Endodermal cell (in vitro differentiated cells): ENCODE measurements at regions not wholly inside any gene's neighbourhood (a gene's known extent, or its start where the extent isn't known, plus 50 kb on each side); places are given as distances from the start of the nearest gene placed in this dataset.

Source experiments
- DNase-seq: peaks from one replicate; pipeline ENCODE4 v3.0.0-alpha.2; 2017
- H3K27ac ChIP-seq: 2 replicates; pipeline ENCODE4 v1.5.1; 2013; ENCODE audit warnings: mild to moderate bottlenecking, low read depth, low read length, moderate library complexity
- H3K27me3 ChIP-seq: 2 replicates; pipeline ENCODE4 v1.6.1; 2013; ENCODE audit warnings: mild to moderate bottlenecking, low read length, moderate library complexity; ENCODE audit not compliant: insufficient read depth, control insufficient read depth, poor library complexity, severe bottlenecking
- H3K36me3 ChIP-seq: 2 replicates; pipeline ENCODE4 v1.7.0; 2013; ENCODE audit warnings: mild to moderate bottlenecking, low read length, moderate library complexity; ENCODE audit not compliant: control insufficient read depth, insufficient read depth
- H3K4me1 ChIP-seq: one replicate; pipeline ENCODE4 v1.7.0; 2013; ENCODE audit warnings: low read length; ENCODE audit not compliant: control insufficient read depth, insufficient read depth
- H3K4me3 ChIP-seq: 2 replicates; pipeline ENCODE4 v1.5.1; 2013; ENCODE audit warnings: mild to moderate bottlenecking, low read length, moderate library complexity
- H3K9ac ChIP-seq: 2 replicates; pipeline ENCODE4 v1.6.1; 2013; ENCODE audit warnings: mild to moderate bottlenecking, low read length, moderate library complexity; ENCODE audit not compliant: poor library complexity, severe bottlenecking; ENCODE audit errors: extremely low read depth
- H3K9me3 ChIP-seq: 2 replicates; pipeline ENCODE4 v1.6.1; 2013; ENCODE audit warnings: mild to moderate bottlenecking, low read length, moderate library complexity; ENCODE audit not compliant: control insufficient read depth
- H3K27ac Mint-ChIP-seq: 2 replicates; pipeline ENCODE4 v1.8.0; 2020; ENCODE audit warnings: mixed read lengths
- H3K27me3 Mint-ChIP-seq: 2 replicates; pipeline ENCODE4 v1.8.0; 2021; ENCODE audit warnings: mild to moderate bottlenecking, mixed read lengths; ENCODE audit not compliant: insufficient read depth
- H3K36me3 Mint-ChIP-seq: 2 replicates; pipeline ENCODE4 v1.8.0; 2020; ENCODE audit warnings: low read depth, mixed read lengths
- H3K4me1 Mint-ChIP-seq: 2 replicates; pipeline ENCODE4 v1.8.0; 2020; ENCODE audit warnings: mixed read lengths
- H3K4me3 Mint-ChIP-seq: 2 replicates; pipeline ENCODE4 v1.8.0; 2020; ENCODE audit warnings: mild to moderate bottlenecking, moderate library complexity, mixed read lengths
- H3K9me3 Mint-ChIP-seq: 2 replicates; pipeline ENCODE4 v1.8.0; 2020; ENCODE audit warnings: mild to moderate bottlenecking, mixed read lengths
- WGBS, 2 experiments: methylation state at CpG; one replicate each; pipeline versions ENCODE4 v1.1.5 to v1.1.7; 2013; ENCODE audit warnings: missing lambda C conversion rate in 2 of 2, mixed read lengths in 1 of 2; ENCODE audit not compliant: insufficient coverage in 1 of 2, insufficient read length in 1 of 2; 5-methylcytosine and 5-hydroxymethylcytosine counted together
- TF ChIP-seq, protein P1 (sequence below): fragments of 200-600 bp; sonication (generic); conservative IDR thresholded peaks from 2 replicates; pipeline ENCODE4 v1.5.0; 2021; ENCODE audit warnings: antibody characterized with exemption, mild to moderate bottlenecking

- Histone ChIP-seq H3K27ac (no peak overlapping the region), H3K27me3 (no peaks in the 10 kb centered on the region), H3K4me1 (no peaks in the 10 kb centered on the region), H3K9ac (no peak overlapping the region), H3K36me3 (no peaks in the 10 kb centered on the region), H3K9me3 (no peaks in the 10 kb centered on the region), H3K4me3 (no peak overlapping the region)
- H3K36me3 Mint-ChIP-seq: no peaks in the 10 kb centered on the region
- peaks cover 13% of the 10 kb centered on the region for H3K4me1 Mint-ChIP-seq
- WGBS, 2 experiments: 67 to 92% methylated on average over 1 to 3 of the region's 3 CpGs
- no peak overlapping the region for H3K4me3 Mint-ChIP-seq
- no peaks in the 10 kb centered on the region for H3K9me3 Mint-ChIP-seq
- TF ChIP-seq, protein P1, sequence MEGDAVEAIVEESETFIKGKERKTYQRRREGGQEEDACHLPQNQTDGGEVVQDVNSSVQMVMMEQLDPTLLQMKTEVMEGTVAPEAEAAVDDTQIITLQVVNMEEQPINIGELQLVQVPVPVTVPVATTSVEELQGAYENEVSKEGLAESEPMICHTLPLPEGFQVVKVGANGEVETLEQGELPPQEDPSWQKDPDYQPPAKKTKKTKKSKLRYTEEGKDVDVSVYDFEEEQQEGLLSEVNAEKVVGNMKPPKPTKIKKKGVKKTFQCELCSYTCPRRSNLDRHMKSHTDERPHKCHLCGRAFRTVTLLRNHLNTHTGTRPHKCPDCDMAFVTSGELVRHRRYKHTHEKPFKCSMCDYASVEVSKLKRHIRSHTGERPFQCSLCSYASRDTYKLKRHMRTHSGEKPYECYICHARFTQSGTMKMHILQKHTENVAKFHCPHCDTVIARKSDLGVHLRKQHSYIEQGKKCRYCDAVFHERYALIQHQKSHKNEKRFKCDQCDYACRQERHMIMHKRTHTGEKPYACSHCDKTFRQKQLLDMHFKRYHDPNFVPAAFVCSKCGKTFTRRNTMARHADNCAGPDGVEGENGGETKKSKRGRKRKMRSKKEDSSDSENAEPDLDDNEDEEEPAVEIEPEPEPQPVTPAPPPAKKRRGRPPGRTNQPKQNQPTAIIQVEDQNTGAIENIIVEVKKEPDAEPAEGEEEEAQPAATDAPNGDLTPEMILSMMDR: no peak
- H3K27me3 Mint-ChIP-seq: no peaks in the 10 kb centered on the region
- H3K27ac Mint-ChIP-seq: no peak overlapping the region
- no peak for DNase-seq
These were observed 1373.3 kb upstream of the GOT2 start for GRCh38 chr16:60107437-60107836.

DNA sequence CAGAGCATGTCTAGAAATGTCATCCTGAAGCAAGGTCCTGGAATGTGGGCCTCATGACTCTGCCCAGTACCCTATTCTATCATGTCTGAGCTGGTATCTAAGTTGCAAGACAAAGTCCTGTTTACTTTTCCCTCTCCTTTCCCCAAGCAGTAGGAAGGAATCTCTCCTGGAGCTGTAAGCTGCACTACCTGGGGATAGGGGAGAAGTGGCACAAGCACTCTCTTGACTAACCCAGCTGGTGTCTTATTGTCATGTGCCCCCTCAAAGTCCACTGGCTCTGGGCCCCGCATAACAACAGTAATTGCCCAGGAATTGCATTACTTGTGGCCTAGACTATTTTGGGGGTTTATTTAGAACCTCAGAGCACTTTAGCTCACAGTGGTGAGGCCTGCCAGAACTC, 1366.3 kb upstream of the GOT2 start:
- Mint-ChIP-seq H3K27me3 (no peaks in the 10 kb centered on the region), H3K27ac (no peak overlapping the region), H3K36me3 (peaks cover 22% of the 10 kb centered on the region), H3K9me3 (peaks cover 40% of the 10 kb centered on the region), H3K4me3 (no peak overlapping the region), H3K4me1 (peaks cover 29% of the 10 kb centered on the region)
- Histone ChIP-seq H3K4me3 (peak overlapping the region; percentile 17), H3K9ac (no peak overlapping the region), H3K36me3 (no peaks in the 10 kb centered on the region), H3K4me1 (no peaks in the 10 kb centered on the region), H3K27me3 (no peaks in the 10 kb centered on the region), H3K27ac (no peak overlapping the region), H3K9me3 (peaks cover 28% of the 10 kb centered on the region)
- TF ChIP-seq, protein P1: no peak
- DNase-seq: no peak
- WGBS, 2 experiments: 83 to 96% methylated on average over 1 of the region's 1 CpG

- Mint-ChIP-seq H3K9me3 (peaks cover 32% of the 10 kb centered on the region), H3K27me3 (no peaks in the 10 kb centered on the region), H3K4me1 (no peaks in the 10 kb centered on the region), H3K27ac (no peak overlapping the region), H3K36me3 (peaks cover 32% of the 10 kb centered on the region), H3K4me3 (no peak overlapping the region)
- Histone ChIP-seq H3K9ac (no peak overlapping the region), H3K9me3 (peaks cover 21% of the 10 kb centered on the region), H3K4me3 (no peak overlapping the region), H3K4me1 (no peaks in the 10 kb centered on the region), H3K27me3 (no peaks in the 10 kb centered on the region), H3K36me3 (no peaks in the 10 kb centered on the region), H3K27ac (no peak overlapping the region)
- 88% methylated on average over 2 of the region's 3 CpGs; no CpG with 5 or more reads in 1 of the 2 experiments for WGBS, 2 experiments
- TF ChIP-seq, protein P1: no peak
- DNase-seq: no peak
These were observed 1357.4 kb upstream of the GOT2 start for GRCh38 chr16:60091529-60091928.
